ENCODE measurements at regions not wholly inside any gene's neighbourhood (a gene's known extent, or its start where the extent isn't known, plus 50 kb on each side); places are given as distances from the start of the nearest gene placed in this dataset.

DNA sequence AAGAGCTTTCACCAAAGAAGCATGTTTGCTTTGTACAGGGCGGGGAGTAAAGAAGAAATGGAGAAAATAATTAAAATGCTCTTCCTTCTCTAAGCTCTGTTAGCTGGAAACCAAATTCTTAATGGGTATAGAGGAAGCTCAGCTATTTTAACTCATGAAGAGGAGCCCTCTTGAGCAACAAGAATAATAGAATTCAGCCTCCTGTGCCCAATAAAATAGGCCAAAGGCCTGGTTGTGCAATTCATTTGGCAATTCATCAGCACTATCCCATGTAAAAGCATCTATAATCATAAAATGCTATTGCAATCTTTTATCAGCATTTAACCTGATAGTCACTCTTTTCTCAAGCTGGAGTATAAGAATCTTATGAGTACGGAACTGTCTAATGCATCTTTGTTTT is 133.6 kb upstream of the CDH6 start:
- TF ChIP-seq NFIC (IDR thresholded peaks at IDR 0.05) (no peak), RAD21 (IDR thresholded peaks at IDR 0.05; ENCODE audit: low read depth) (no peak), EP300 (IDR thresholded peaks at IDR 0.05; ENCODE audit: borderline replicate concordance) (no peak), CEBPB (IDR thresholded peaks at IDR 0.05) (peak; percentile 61; the same call in 1 of the 2 replicates)
- TF ChIP-seq, protein P1, sequence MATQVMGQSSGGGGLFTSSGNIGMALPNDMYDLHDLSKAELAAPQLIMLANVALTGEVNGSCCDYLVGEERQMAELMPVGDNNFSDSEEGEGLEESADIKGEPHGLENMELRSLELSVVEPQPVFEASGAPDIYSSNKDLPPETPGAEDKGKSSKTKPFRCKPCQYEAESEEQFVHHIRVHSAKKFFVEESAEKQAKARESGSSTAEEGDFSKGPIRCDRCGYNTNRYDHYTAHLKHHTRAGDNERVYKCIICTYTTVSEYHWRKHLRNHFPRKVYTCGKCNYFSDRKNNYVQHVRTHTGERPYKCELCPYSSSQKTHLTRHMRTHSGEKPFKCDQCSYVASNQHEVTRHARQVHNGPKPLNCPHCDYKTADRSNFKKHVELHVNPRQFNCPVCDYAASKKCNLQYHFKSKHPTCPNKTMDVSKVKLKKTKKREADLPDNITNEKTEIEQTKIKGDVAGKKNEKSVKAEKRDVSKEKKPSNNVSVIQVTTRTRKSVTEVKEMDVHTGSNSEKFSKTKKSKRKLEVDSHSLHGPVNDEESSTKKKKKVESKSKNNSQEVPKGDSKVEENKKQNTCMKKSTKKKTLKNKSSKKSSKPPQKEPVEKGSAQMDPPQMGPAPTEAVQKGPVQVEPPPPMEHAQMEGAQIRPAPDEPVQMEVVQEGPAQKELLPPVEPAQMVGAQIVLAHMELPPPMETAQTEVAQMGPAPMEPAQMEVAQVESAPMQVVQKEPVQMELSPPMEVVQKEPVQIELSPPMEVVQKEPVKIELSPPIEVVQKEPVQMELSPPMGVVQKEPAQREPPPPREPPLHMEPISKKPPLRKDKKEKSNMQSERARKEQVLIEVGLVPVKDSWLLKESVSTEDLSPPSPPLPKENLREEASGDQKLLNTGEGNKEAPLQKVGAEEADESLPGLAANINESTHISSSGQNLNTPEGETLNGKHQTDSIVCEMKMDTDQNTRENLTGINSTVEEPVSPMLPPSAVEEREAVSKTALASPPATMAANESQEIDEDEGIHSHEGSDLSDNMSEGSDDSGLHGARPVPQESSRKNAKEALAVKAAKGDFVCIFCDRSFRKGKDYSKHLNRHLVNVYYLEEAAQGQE (IDR thresholded peaks at IDR 0.05; ENCODE audit: low read depth): no peak
- TF ChIP-seq, protein P2, sequence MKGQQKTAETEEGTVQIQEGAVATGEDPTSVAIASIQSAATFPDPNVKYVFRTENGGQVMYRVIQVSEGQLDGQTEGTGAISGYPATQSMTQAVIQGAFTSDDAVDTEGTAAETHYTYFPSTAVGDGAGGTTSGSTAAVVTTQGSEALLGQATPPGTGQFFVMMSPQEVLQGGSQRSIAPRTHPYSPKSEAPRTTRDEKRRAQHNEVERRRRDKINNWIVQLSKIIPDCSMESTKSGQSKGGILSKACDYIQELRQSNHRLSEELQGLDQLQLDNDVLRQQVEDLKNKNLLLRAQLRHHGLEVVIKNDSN (IDR thresholded peaks at IDR 0.05): no peak

DNA sequence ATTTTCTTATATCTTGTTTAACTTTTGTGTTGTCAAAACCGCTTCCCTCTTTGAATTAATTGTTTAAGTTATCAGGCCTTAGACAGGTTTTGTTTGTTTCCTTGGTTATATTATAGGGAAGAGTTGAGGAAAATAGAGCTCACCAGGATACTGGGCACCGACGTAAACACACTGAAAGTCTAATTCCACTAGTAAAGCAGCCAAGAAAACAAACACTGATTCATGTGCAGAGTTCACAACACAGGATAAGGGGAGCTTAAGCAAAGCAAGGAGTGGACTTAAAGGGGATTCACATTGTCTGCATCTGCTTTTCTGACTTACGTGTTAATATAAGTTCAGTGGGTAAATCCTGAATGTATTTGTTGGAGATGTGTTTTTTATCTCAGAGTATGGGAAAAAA is 139.0 kb upstream of the CDH6 start:
- TF ChIP-seq FOXM1 (IDR thresholded peaks at IDR 0.05; ENCODE audit: borderline replicate concordance, low read depth): no peak
- no peak for TF ChIP-seq TAF1 (IDR thresholded peaks at IDR 0.05; ENCODE audit: low read depth)
- no peak for TF ChIP-seq ZBTB7A (IDR thresholded peaks at IDR 0.05; ENCODE audit: low read depth)
- TF ChIP-seq, protein P3, sequence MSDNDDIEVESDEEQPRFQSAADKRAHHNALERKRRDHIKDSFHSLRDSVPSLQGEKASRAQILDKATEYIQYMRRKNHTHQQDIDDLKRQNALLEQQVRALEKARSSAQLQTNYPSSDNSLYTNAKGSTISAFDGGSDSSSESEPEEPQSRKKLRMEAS (IDR thresholded peaks at IDR 0.05): no peak
- no peak for TF ChIP-seq NFIC (IDR thresholded peaks at IDR 0.05)
- no peak for TF ChIP-seq EGR1 (IDR thresholded peaks at IDR 0.05)
- no peak for TF ChIP-seq YY1 (IDR thresholded peaks at IDR 0.05; ENCODE audit: low read depth)
- no peak for TF ChIP-seq EP300 (IDR thresholded peaks at IDR 0.05; ENCODE audit: borderline replicate concordance)
- TF ChIP-seq TEAD4 (IDR thresholded peaks at IDR 0.05): no peak
- TF ChIP-seq, protein P1 (IDR thresholded peaks at IDR 0.05; ENCODE audit: low read depth): no peak
- no peak for TF ChIP-seq TCF12 (IDR thresholded peaks at IDR 0.05; ENCODE audit: low read depth)
- TF ChIP-seq, protein P2 (IDR thresholded peaks at IDR 0.05): no peak
- no peak for TF ChIP-seq CREB1 (IDR thresholded peaks at IDR 0.05; ENCODE audit: low read depth)
- no peak for TF ChIP-seq RAD21 (IDR thresholded peaks at IDR 0.05; ENCODE audit: low read depth)

DNA sequence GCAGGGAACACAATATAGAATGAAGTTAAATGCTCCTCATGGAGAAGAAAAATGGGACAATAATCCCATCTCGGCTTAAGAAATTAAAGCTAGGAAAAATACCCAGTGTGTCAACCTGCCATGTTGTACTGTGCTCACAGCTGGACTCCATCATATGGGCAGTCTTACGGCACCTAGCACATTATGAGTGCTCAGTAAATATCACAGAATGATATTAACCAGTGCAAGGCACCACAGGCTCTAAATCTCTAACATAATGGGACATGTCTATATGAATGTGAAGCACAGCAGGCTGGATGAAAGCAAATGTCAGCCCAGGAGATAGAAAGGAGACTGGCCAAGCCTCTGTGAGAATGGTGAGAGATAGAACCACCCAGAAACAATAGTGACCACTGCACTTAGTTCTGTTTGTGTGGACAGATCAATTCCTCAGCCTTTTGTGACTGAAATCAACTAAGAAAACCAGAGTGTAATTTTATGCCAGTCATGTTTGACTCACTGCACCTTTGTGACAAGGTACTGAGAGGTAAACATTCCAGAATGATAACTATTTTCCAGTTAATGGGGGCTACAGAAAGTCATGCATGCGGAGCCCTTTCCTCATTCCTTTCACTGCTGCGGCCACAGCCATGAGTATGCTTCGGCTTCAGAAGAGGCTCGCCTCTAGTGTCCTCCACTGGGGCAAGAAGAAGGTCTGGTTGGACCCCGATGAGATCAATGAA is 140.4 kb upstream of the CDH6 start:
- TF ChIP-seq YY1 (IDR thresholded peaks at IDR 0.05; ENCODE audit: low read depth): no peak
- no peak for TF ChIP-seq TEAD4 (IDR thresholded peaks at IDR 0.05)
- no peak for TF ChIP-seq NFIC (IDR thresholded peaks at IDR 0.05)
- TF ChIP-seq, protein P2 (IDR thresholded peaks at IDR 0.05): no peak
- TF ChIP-seq RAD21 (IDR thresholded peaks at IDR 0.05; ENCODE audit: low read depth): no peak
- no peak for TF ChIP-seq EP300 (IDR thresholded peaks at IDR 0.05; ENCODE audit: borderline replicate concordance)
- TF ChIP-seq, protein P3 (IDR thresholded peaks at IDR 0.05): no peak
- no peak for TF ChIP-seq EGR1 (IDR thresholded peaks at IDR 0.05)
- TF ChIP-seq, protein P1 (IDR thresholded peaks at IDR 0.05; ENCODE audit: low read depth): no peak

DNA sequence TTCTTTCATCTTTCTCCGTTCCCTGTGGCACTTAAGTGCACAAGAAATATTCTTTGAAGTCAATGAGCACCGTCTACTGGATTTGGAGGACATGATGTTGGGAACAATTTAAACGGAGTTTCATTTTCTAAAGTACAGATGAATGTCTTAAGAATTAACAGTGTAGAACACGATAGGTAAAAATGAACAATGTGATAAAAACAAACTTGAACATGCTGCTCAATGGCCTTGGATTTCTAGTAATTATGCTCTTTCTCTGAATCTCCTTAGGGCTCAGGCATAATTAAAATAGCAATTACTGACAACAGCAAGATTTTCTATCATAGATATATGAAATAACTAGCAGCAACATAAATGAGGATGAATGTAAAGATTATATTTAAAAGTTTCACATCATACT is 142.2 kb upstream of the CDH6 start:
- TF ChIP-seq, protein P2 (IDR thresholded peaks at IDR 0.05): no peak
- no peak for TF ChIP-seq EP300 (IDR thresholded peaks at IDR 0.05; ENCODE audit: borderline replicate concordance)
- TF ChIP-seq CEBPB (IDR thresholded peaks at IDR 0.05): no peak
- TF ChIP-seq CREB1 (IDR thresholded peaks at IDR 0.05; ENCODE audit: low read depth): no peak
- no peak for TF ChIP-seq FOXM1 (IDR thresholded peaks at IDR 0.05; ENCODE audit: borderline replicate concordance, low read depth)
- no peak for TF ChIP-seq EGR1 (IDR thresholded peaks at IDR 0.05)
- TF ChIP-seq RAD21 (IDR thresholded peaks at IDR 0.05; ENCODE audit: low read depth): no peak
- TF ChIP-seq, protein P1 (IDR thresholded peaks at IDR 0.05; ENCODE audit: low read depth): no peak
- no peak for TF ChIP-seq ZBTB7A (IDR thresholded peaks at IDR 0.05; ENCODE audit: low read depth)
- no peak for TF ChIP-seq NFIC (IDR thresholded peaks at IDR 0.05)
- no peak for TF ChIP-seq TCF12 (IDR thresholded peaks at IDR 0.05; ENCODE audit: low read depth)
- TF ChIP-seq YY1 (IDR thresholded peaks at IDR 0.05; ENCODE audit: low read depth): no peak
- TF ChIP-seq TAF1 (IDR thresholded peaks at IDR 0.05; ENCODE audit: low read depth): no peak
- TF ChIP-seq, protein P3 (IDR thresholded peaks at IDR 0.05): no peak
- TF ChIP-seq TEAD4 (IDR thresholded peaks at IDR 0.05): no peak

Measured in Ishikawa (cell line).